A673 (cell line): ENCODE measurements at regions not wholly inside any gene's neighbourhood (a gene's known extent, or its start where the extent isn't known, plus 50 kb on each side); places are given as distances from the start of the nearest gene placed in this dataset.

ENCODE experiments used
- BruUV-seq: library from RNA; stranded (reverse); fragments of 400-500 nt; replicated peaks from 2 replicates; lab custom pipeline; 2021; lab: Mats Ljungman, UMichigan
- CTCF ChIA-PET: fragments of 300-600 bp; sonication (Branson Sonifier 250); formaldehyde crosslinking; loops from one replicate; lab custom pipeline; 2022; ENCODE audit warnings: antibody characterized with exemption; lab: Charles Lee
- POLR2A ChIA-PET: fragments of 300-600 bp; sonication (Branson Sonifier 250); formaldehyde crosslinking; loops from one replicate; lab custom pipeline; 2022; ENCODE audit warnings: antibody characterized with exemption; ENCODE audit not compliant: low non-redundant PET; lab: Charles Lee
- DNase-seq: peaks from one replicate; pipeline ENCODE4 v3.0.0-alpha.2; 2015; ENCODE audit warnings: low spot score
- H3K27ac ChIP-seq: fragments of 200-600 bp; sonication (generic); 2 replicates; pipeline ENCODE4 v1.5.1; 2016; ENCODE audit warnings: mixed run types, low read depth, mild to moderate bottlenecking, mixed read lengths, antibody characterized with exemption, low read length; ENCODE audit not compliant: poor library complexity, severe bottlenecking
- H3K27me3 ChIP-seq: fragments of 200-600 bp; sonication (generic); replicated peaks from 2 replicates; pipeline ENCODE4 v1.6.1; 2017; ENCODE audit warnings: mixed run types, low read depth, mild to moderate bottlenecking, mixed read lengths, antibody characterized with exemption, low read length; ENCODE audit not compliant: insufficient read depth, poor library complexity
- H3K36me3 ChIP-seq: fragments of 200-600 bp; sonication (generic); 2 replicates; pipeline ENCODE4 v1.6.1; 2016; ENCODE audit warnings: mixed run types, mild to moderate bottlenecking, mixed read lengths, antibody characterized with exemption, low read length; ENCODE audit not compliant: insufficient read depth, poor library complexity, severe bottlenecking
- H3K4me1 ChIP-seq: fragments of 200-600 bp; sonication (generic); 2 replicates; pipeline ENCODE4 v1.6.1; 2017; ENCODE audit warnings: mixed run types, mild to moderate bottlenecking, mixed read lengths, antibody characterized with exemption, low read length; ENCODE audit not compliant: insufficient read depth, poor library complexity, severe bottlenecking
- H3K4me3 ChIP-seq: fragments of 200-600 bp; sonication (generic); 2 replicates; pipeline ENCODE4 v1.5.1; 2016; ENCODE audit warnings: low read depth, mixed run types, mild to moderate bottlenecking, mixed read lengths, low read length; ENCODE audit not compliant: poor library complexity, severe bottlenecking
- H3K9me3 ChIP-seq: fragments of 200-600 bp; sonication (generic); 2 replicates; pipeline ENCODE4 v1.6.1; 2016; ENCODE audit warnings: mixed run types, low read depth, mild to moderate bottlenecking, mixed read lengths, antibody characterized with exemption, low read length; ENCODE audit not compliant: poor library complexity, severe bottlenecking
- CTCF ChIP-seq: fragments of 300-800, 200-600 bp; sonication (generic); conservative IDR thresholded peaks from 2 replicates; pipeline ENCODE4 v1.5.1; 2017; ENCODE audit warnings: low read depth, mild to moderate bottlenecking, antibody characterized with exemption, low read length, moderate library complexity, mixed read lengths
- EZH2 ChIP-seq: fragments of 200-600 bp; sonication (generic); IDR thresholded peaks from 2 replicates; pipeline ENCODE4 v1.6.1; 2017; ENCODE audit warnings: borderline replicate concordance, low read depth, mild to moderate bottlenecking, mixed read lengths, antibody characterized with exemption, low read length; ENCODE audit not compliant: poor library complexity, severe bottlenecking
- intact Hi-C: fragments of 100-400 bp; cut with micrococcal nuclease; formaldehyde crosslinking; loops from one replicate; pipeline ENCODE4 v1.10.0; 2022; ENCODE audit not compliant: unreplicated experiment

- no TSS peak for BruUV-seq
- no peak for DNase-seq
- POLR2A ChIA-PET, result no interaction called here
- Histone ChIP-seq H3K27ac (no peak overlapping the region), H3K27me3 (no peaks in the 10 kb centered on the region), H3K9me3 (no peaks in the 10 kb centered on the region), H3K4me3 (no peak overlapping the region), H3K36me3 (no peaks in the 10 kb centered on the region), H3K4me1 (no peaks in the 10 kb centered on the region)
- TF ChIP-seq CTCF (no peak), EZH2 (no peak)
- intact Hi-C loops, result loop anchor here (10.0 kb wide), 1 partner anchor 580 kb away; the partner anchor contains the start of gene SPRY2
- CTCF ChIA-PET, result no interaction called here
These were observed 583.7 kb upstream of the SPRY2 start for GRCh38 chr13:80924596-80924995.

- H3K9me3 ChIP-seq, result no peaks in the 10 kb centered on the region
- H3K27me3 ChIP-seq, result no peaks in the 10 kb centered on the region
- no peak overlapping the region for H3K4me3 ChIP-seq
- peak; percentile 15 for DNase-seq
- no peaks in the 10 kb centered on the region for H3K4me1 ChIP-seq
- ChIA-PET POLR2A (no interaction called here), CTCF (interaction anchor here (0.6 kb wide), 1 partner anchor 564 kb away, joined by 5 read pairs; no protein-coding TSS in a partner anchor)
- no TSS peak for BruUV-seq
- no peak overlapping the region for H3K27ac ChIP-seq
- no peaks in the 10 kb centered on the region for H3K36me3 ChIP-seq
- intact Hi-C loops, result loop anchor here (10.0 kb wide), 1 partner anchor 579 kb away; the partner anchor contains the start of gene SPRY2
- peak; percentile 50; the same call in 1 of the 2 replicates for TF ChIP-seq CTCF
- no peak for TF ChIP-seq EZH2
These were observed 583.0 kb upstream of the SPRY2 start for GRCh38 chr13:80923907-80924306.

- no peaks in the 10 kb centered on the region for H3K36me3 ChIP-seq
- H3K27me3 ChIP-seq, result no peaks in the 10 kb centered on the region
- no peak for DNase-seq
- H3K27ac ChIP-seq, result no peak overlapping the region
- no TSS peak for BruUV-seq
- CTCF ChIA-PET, result no interaction called here
- POLR2A ChIA-PET, result no interaction called here
- no peak overlapping the region for H3K4me3 ChIP-seq
- H3K9me3 ChIP-seq, result no peaks in the 10 kb centered on the region
- intact Hi-C loops, result loop anchor here (10.0 kb wide), 1 partner anchor 577 kb away; the partner anchor contains the start of gene SPRY2
- H3K4me1 ChIP-seq, result no peaks in the 10 kb centered on the region
- TF ChIP-seq EZH2, result no peak
- no peak for TF ChIP-seq CTCF
These were observed 581.0 kb upstream of the SPRY2 start for GRCh38 chr13:80921971-80922370.
